LHCN-M2 (cell line): ENCODE measurements at regions not wholly inside any gene's neighbourhood (a gene's known extent, or its start where the extent isn't known, plus 50 kb on each side); places are given as distances from the start of the nearest gene placed in this dataset.

Experiments
- DNase-seq: peaks from one replicate; pipeline ENCODE4 v3.0.0-alpha.2; 2012; ENCODE audit warnings: low read depth

DNA sequence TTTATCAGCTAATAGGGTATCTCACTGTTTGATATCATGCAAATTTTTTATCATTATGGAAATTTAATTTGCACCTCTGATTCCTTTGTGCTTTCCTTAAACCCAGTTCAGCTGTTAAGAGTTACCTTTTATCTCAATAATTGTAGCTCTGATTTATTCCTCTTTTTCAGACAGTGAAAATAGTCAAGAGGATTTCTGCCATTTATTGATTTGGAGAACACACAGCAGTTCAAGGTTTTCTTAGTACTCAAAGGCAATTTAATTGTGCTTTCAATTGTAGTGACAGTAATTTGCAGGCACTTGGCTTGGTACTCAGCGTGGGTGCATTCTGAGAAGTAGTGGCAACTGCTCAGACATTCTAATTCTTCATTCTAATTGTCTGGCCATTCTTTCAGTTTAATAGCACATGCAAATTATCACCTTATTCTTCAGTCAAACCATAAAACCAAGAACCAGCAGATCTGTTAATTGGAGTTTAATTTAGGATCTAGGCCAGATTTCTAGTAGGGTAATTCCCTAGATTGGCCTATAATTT, 709.3 kb downstream of the RPS29 start:
- DNase-seq, result no peak

- DNase-seq, result no peak
Measured at GRCh38 chr14:48874711-48875110, 711.5 kb downstream of the RPS29 start.

- no peak for DNase-seq
Measured at GRCh38 chr14:48857366-48857765, 728.8 kb downstream of the RPS29 start.

DNA sequence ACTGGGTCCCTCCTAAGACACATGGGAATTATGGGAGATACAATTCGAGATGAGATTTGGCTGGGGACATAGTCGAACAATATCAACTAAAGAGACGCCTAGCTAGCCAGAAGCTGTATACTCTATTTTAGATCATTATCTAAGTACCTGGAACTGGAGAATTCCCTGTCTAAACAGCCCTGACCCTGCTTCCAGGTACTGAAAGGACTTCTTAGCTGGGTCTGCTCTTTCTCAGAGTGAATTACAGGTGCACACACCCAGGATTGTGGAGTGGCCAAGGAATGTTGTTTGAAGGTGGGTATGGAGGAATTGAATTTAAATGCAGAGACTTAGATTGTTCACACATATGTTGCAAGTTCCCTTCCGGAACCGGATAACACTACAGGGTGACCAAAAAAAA, 733.0 kb downstream of the RPS29 start:
- DNase-seq, result no peak

DNA sequence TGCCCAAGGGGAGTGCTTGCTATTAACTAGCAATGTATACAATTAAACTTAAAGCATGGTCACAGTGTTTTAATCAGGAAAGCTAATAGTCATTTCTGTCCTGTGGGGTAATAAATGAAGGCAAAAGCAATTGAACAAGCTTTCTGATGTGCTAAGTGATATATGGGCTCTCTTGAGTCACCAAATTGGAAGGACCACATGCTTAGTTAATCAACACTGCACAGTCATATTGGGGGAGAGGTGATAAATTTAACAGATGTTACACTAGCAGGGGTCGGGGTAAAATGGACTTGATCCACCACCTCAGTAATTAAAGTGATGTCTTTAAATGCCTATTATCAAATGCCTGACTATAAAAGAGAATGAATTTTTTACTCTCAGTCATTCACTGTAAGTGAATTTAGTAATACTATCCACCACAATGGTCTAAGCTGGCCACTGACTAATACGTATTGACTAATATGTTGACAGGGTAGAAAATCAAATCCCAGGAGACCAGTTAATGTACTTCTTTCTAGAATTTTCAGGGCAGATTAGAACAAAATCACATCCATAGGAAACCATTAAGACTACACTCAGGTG, 736.3 kb downstream of the RPS29 start:
- no peak for DNase-seq

GRCh38 chr14:48842785-48843184, 743.4 kb downstream of the RPS29 start:
- no peak for DNase-seq

- no peak for DNase-seq
Measured at GRCh38 chr14:48826058-48826457, 760.1 kb downstream of the RPS29 start.

GRCh38 chr14:48814562-48814961, 771.6 kb downstream of the RPS29 start:
- DNase-seq, result no peak

DNA sequence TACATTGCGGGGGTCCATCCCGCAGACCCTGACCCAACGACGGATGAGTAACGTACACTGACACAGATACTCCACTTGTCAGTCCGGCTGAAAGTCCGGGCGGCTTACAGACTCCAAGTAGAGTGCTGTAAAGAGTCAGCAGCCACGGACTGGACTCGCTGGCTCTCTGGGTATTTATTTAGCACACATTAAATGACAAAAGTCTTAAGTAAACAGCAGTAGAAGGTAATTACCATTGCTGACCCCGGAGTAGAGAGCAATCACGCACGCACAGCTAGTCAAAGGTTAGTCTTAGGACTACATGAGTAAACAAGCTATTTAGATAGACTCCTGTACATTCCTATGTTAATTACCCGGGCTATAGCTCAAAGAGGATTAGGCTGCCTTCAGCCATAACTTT, 780.9 kb downstream of the RPS29 start:
- no peak for DNase-seq

DNA sequence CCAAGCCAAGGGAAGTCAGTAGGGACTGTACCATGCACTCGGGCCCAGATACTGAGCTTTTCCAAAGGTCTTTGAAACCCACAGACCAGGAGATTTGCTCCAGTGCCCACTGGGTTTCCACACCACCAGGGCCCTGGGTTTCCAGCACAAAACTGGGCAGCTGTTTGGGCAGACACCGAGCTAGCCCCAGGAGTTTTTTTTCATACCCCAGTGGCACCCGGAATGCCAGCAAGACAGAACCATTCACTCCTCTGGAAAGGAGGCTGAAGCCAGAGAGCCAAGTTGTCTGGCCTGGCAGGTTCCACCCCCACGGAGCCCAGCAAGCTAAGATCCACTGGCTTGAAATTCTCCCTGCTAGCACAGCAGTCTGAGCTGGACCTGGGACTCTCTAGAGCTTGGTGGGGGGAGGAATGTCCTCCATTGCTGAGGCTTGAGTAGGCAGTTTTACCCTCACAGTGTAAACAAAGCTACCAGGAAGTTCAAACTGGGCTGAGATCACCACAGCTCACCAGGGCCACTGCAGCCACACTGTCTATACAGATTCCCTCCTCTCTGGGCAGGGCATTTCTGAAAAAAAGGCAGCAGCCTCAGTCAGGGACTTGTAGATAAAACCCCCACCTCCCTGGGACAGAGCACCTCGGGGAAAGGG, 793.7 kb downstream of the RPS29 start:
- no peak for DNase-seq

DNA sequence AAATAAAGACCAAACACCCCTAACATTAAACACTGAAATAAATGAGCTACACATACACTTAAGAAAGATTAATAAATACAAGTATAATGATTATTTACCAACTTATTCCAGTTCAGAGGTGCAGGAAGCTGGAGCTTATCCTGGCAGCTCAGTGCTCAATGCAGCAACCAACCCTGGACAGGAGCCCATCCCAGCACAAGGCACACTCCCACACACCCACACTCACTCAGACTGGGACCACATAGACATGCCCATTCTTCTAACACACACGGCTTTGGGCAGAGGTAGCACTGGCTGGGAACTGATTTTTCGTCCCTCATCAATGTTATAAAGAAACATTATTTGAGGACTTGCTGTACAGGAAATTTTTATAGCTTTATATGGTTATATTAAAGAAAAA, 797.4 kb downstream of the RPS29 start:
- no peak for DNase-seq

- DNase-seq, result no peak
Measured at GRCh38 chr14:48786498-48786897, 799.7 kb downstream of the RPS29 start.

- DNase-seq, result no peak
Measured at GRCh38 chr14:48771717-48772116, 814.5 kb downstream of the RPS29 start.

DNA sequence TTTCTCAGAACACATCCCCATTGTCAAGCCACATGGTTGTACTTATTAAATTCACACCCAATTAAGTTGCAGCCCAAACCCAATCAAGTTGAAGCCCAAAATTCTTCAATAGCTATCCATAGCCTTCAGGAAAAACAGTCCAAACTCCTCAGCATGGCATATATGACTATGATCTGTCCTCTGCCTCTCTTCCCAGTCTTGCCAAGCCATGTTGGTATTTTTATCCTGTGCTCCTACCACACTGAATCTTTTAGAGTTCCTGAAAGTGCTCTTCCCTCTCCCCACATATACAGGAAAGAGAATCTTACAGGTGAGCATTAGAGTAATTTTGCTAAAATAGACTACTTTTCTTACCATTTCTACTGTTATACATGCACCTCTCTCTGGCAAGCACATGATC, 834.9 kb downstream of the RPS29 start:
- no peak for DNase-seq

DNA sequence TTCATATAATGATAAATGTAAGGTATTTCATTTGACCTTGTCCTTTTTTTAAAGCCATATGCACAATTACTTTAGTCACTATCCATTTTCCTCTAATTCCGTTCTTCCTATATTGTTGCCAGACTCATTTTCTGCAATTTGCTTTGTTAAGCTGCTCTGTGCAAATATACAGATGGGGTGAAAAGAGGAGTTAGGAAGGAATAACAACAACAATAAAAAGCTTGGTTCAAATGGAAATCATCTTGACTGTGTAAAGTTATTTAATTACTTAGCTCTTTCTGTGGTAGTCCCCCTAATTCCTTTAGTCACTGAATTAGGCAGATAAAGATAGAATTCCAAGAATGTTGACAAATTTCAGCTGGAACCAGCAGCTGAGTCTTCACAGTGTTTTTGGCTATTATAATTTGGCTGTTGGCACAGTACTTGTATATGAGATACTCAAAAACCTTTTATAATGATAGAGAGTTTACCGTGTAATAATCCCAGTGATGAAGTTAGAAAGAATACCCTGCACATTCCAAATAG, 838.0 kb downstream of the RPS29 start:
- DNase-seq, result no peak

DNA sequence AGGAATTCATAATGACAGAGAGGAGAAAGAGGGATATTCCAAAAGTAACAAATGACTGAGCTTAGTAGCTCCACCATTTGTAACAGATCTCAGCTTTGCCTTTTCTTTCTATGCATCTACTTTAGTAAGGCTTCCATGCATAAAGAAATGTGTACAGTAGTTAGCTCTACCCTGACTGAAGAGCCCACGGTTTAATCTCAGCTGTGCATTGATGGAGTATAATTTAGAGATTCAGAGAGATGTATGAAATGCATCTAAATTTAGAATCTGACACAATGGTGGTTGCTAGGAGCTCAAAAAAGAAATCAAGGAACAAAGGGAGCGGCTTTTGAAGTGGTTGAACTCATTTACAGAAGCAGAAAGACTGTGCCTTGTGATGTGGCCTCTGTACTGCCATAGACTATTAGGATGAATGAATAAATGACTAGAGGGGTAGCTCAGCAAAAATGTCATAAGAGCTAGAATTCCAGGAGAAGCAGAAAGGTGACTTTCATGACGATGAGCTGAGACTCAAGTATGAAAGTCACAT, 838.6 kb downstream of the RPS29 start:
- DNase-seq, result no peak

DNA sequence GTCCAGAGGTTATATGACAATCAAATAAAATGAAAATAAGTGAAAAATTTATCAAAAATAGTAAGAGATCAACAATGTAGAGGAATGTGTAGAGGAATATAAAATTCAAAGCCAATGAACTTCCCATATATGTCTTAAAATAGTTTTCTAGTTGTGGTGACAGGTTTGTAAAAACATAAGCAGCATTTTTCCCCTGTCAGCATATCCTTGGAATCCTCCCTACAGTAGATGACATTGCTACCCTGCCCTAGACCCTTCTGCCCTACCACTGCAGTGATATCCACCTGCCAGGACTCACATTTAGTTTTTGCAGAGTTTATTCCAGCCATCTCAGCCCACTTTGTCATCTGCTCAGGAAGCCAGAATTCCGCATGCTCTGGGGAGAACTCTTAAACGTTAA, 842.0 kb downstream of the RPS29 start:
- no peak for DNase-seq

DNA sequence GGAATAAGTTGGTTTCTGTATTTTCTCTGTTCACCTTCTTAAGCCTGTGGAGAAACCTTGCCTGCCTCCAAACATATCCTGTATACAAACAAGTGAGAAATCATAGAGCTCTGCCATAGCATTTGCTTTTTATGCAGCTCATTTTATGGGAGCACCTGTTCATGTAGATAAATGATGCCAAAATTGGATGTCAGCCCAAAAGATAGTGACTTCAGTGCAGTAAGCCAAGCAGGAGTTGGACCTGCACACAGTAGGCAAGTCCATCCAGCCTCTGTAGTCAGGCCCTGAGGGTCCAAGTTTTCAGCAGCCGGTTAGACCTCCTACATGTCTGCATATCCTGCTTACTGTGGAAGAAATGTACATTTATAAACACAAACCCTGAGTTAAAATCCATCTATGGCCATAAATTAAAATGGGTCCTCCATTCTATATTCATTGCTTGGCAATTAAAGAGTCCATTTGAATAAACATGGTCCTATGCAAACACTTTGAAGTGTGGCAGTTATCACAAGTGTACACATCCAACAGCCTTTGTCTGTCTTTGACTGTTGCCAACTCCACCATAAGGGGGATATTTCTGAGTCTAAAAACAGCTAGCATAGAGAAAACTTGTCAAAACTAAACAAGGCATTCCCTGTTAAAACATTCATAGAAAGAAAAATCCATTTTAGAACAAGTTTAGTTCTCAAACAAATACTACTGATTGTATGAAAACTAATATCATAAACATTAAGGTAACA, 847.8 kb downstream of the RPS29 start:
- DNase-seq, result no peak

DNA sequence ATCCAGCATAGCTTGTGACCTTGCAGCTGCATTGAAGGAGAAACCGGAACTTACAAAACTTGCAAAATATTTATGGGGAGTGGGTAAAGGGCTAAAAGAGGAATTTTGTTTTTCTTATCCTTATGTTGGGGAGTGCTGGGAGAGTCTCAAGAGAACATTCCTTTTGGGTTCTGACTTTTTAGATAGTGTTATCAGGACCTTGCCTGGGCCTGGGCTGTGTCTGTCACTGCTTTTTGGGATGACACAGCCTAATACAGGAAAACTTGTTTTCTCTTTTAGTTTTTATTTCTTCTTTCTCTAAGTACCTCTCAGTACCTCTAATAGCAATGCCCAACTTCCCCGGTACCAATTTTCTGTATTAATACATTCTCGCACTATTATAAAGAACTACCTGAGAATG, 850.6 kb downstream of the RPS29 start:
- DNase-seq, result no peak

- no peak for DNase-seq
Measured at GRCh38 chr14:48731260-48731659, 854.9 kb downstream of the RPS29 start.

- no peak for DNase-seq
Measured at GRCh38 chr14:48726080-48726642, 860.0 kb downstream of the RPS29 start.
